ENCODE measurements at regions not wholly inside any gene's neighbourhood (a gene's known extent, or its start where the extent isn't known, plus 50 kb on each side); places are given as distances from the start of the nearest gene placed in this dataset.

DNA sequence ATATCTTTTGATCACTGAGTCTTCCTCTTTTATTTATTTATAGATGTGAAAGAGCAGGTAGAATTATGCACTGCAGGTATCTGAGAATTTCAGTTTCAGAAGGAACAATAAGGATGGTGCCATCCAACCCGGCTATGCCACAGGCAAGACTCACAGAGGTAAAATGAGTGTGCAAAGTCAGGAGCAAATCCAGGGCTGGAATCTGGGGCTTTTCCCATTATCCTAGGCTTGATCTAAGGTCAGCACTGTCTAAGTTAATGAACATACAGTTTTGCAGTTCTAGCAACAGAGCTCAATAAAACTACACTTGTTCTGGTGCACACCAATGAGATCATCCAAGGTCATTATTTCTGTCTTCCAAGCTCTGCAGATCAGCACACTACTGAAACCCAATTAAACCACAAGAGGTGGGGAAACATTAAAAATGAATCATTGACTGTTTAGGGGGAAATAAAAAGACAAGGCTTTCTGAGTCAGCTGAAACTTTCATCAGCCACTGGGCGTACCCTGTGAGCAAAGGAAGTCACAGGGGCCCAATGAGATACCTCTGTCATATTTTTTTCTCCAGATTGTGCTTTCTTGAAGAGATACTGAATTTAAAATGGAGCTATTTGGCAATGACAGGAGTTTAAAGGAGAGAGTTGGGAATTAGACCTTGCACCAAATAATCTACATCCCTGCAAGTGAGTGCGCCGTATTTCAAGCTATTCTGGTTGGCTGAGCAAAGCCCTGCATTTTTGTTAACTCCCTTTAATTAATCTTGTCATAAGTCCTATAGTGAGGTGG, 662.2 kb upstream of the ZNF608 start (continued):
- TF ChIP-seq, protein P1, sequence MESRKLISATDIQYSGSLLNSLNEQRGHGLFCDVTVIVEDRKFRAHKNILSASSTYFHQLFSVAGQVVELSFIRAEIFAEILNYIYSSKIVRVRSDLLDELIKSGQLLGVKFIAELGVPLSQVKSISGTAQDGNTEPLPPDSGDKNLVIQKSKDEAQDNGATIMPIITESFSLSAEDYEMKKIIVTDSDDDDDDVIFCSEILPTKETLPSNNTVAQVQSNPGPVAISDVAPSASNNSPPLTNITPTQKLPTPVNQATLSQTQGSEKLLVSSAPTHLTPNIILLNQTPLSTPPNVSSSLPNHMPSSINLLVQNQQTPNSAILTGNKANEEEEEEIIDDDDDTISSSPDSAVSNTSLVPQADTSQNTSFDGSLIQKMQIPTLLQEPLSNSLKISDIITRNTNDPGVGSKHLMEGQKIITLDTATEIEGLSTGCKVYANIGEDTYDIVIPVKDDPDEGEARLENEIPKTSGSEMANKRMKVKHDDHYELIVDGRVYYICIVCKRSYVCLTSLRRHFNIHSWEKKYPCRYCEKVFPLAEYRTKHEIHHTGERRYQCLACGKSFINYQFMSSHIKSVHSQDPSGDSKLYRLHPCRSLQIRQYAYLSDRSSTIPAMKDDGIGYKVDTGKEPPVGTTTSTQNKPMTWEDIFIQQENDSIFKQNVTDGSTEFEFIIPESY (IDR thresholded peaks at IDR 0.05) = no peak
- TF ChIP-seq BCL11A (IDR thresholded peaks at IDR 0.05; ENCODE audit: low read depth, low read length) = 0 out of 2 replicates have a peak, but pooled peaks have one; percentile 21
- no peak for TF ChIP-seq TBL1XR1 (IDR thresholded peaks at IDR 0.05; ENCODE audit: low read depth, low read length)

DNA sequence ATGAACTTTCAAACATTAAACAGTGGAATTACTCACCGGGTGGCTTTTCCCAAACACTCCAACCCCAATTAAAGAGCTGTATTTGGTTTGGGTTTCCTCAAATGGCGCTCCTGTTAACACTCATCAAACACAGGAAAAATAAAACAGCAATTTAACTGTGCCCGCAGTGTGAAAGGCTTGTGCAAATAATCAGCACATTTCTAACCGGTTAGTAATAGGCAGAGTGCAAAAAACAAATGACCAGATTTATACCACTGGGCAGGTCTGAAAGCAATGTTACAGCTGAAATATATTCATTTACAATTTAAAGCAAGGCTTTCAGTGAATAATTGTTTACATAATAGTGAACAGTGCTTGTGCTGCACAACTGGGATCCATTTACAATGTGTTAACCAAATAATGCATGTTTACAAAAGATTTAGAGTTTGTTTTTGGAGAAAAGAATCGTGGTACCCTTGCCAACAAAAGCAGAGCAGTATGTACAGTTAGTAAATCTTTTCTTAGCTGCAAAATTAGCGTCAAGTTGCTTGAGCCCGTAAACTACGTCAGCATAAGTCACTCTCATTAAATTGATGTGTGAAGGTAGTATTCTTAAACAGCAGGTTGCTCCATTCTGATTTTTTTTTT, 662.9 kb upstream of the ZNF608 start:
- Histone ChIP-seq H3K9ac (ENCODE audit: control insufficient read depth, insufficient read depth, low read length) (no peak overlapping the region), H3K79me2 (ENCODE audit: control insufficient read depth, insufficient read depth, low read length) (no peaks in the 10 kb centered on the region), H2AFZ (ENCODE audit: control insufficient read depth, low read depth, low read length) (no peak overlapping the region), H3K27me3 (replicated peaks in 1 of 2; ENCODE audit: control insufficient read depth in 2 of 2, insufficient read depth in 2 of 2, low read length in 1 of 2) (no peaks in the 10 kb centered on the region), H3K4me2 (ENCODE audit: control insufficient read depth, insufficient read depth) (peak overlapping the region; percentile 93), H4K20me1 (ENCODE audit: control insufficient read depth, insufficient read depth) (no peaks in the 10 kb centered on the region), H3K36me3 (ENCODE audit: control insufficient read depth in 2 of 2, insufficient read depth in 2 of 2, low read length in 1 of 2) (no peaks in the 10 kb centered on the region), H3K27ac (ENCODE audit: control insufficient read depth, insufficient read depth) (no peak overlapping the region; the same call in 1 of the 2 replicates), H3K4me1 (ENCODE audit: control insufficient read depth, insufficient read depth, low read length) (peaks cover 43% of the 10 kb centered on the region), H3K9me3 (replicated peaks; ENCODE audit: control insufficient read depth, insufficient read depth, low read length) (peaks cover 7% of the 10 kb centered on the region; the same call in 2 of the 3 replicates), H3K4me3 (no peak overlapping the region)
- ChIA-PET POLR2A (interaction anchor here (0.6 kb wide), 1 partner anchor 1134 kb away, joined by 3 read pairs; no protein-coding TSS in a partner anchor), SMC1A (ENCODE audit: uncharacterized antibody, unreplicated experiment) (interaction anchor here (0.7 kb wide), 2 partner anchors 9 kb away, joined by 3 read pairs; no protein-coding TSS in a partner anchor), CTCF (no interaction called here), RAD21 (ENCODE audit: unreplicated experiment) (interaction anchor here (0.5 to 1.8 kb wide), 3 partner anchors 404 to 489 kb away, joined by 3 to 6 read pairs (median 3); no protein-coding TSS in a partner anchor)
- ATAC-seq = no peak
- WGBS (ENCODE audit: insufficient coverage, insufficient replicate concordance, low lambda C conversion rate, missing lambda C conversion rate) = 88% methylated on average over 8 of the region's 8 CpGs
- DNase-seq (ENCODE audit: low read depth, low spot score) = no peak
- FAIRE-seq = no peak
- intact Hi-C loops (cut with micrococcal nuclease; ENCODE audit: unreplicated experiment) (no loop called here), in situ Hi-C loops (cut with MboI) (no loop called here)
- TF ChIP-seq ASH2L (IDR thresholded peaks at IDR 0.05; ENCODE audit: borderline replicate concordance, low read depth) (no peak), CBFB (IDR thresholded peaks at IDR 0.05; ENCODE audit: low read depth) (no peak), RAD51 (IDR thresholded peaks at IDR 0.05) (no peak), TAF1 (IDR thresholded peaks at IDR 0.05; ENCODE audit: borderline replicate concordance, low read depth, low read length) (no peak), SUZ12 (IDR thresholded peaks at IDR 0.05; ENCODE audit: unreplicated experiment) (no peak), BHLHE40 (IDR thresholded peaks at IDR 0.05; ENCODE audit: borderline replicate concordance in 1 of 2, low read depth in 2 of 2, low read length in 1 of 2) (no peak), SP1 (IDR thresholded peaks at IDR 0.05; ENCODE audit: low read depth, low read length) (no peak), FOXM1 (IDR thresholded peaks at IDR 0.05; ENCODE audit: low read depth, low read length) (no peak), SRF (IDR thresholded peaks at IDR 0.05; ENCODE audit: low read depth in 2 of 2, low read length in 2 of 2) (no peak), FOS (IDR thresholded peaks at IDR 0.05; ENCODE audit: borderline replicate concordance, extremely low read depth, insufficient read length) (no peak)
- TF ChIP-seq, protein P2, sequence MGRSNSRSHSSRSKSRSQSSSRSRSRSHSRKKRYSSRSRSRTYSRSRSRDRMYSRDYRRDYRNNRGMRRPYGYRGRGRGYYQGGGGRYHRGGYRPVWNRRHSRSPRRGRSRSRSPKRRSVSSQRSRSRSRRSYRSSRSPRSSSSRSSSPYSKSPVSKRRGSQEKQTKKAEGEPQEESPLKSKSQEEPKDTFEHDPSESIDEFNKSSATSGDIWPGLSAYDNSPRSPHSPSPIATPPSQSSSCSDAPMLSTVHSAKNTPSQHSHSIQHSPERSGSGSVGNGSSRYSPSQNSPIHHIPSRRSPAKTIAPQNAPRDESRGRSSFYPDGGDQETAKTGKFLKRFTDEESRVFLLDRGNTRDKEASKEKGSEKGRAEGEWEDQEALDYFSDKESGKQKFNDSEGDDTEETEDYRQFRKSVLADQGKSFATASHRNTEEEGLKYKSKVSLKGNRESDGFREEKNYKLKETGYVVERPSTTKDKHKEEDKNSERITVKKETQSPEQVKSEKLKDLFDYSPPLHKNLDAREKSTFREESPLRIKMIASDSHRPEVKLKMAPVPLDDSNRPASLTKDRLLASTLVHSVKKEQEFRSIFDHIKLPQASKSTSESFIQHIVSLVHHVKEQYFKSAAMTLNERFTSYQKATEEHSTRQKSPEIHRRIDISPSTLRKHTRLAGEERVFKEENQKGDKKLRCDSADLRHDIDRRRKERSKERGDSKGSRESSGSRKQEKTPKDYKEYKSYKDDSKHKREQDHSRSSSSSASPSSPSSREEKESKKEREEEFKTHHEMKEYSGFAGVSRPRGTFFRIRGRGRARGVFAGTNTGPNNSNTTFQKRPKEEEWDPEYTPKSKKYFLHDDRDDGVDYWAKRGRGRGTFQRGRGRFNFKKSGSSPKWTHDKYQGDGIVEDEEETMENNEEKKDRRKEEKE (IDR thresholded peaks at IDR 0.05) = no peak
- TF ChIP-seq, protein P3, sequence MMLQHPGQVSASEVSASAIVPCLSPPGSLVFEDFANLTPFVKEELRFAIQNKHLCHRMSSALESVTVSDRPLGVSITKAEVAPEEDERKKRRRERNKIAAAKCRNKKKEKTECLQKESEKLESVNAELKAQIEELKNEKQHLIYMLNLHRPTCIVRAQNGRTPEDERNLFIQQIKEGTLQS (IDR thresholded peaks at IDR 0.05; ENCODE audit: borderline replicate concordance, extremely low read depth, low read depth, low read length) = no peak
- BruUV-seq (replicated peaks) = no TSS peak

All from GM12878 (cell line).